PC-9 (cell line): ENCODE measurements at regions not wholly inside any gene's neighbourhood (a gene's known extent, or its start where the extent isn't known, plus 50 kb on each side); places are given as distances from the start of the nearest gene placed in this dataset.

Experiments
- CTCF ChIP-seq: fragments of 200-600 bp; sonication (generic); conservative IDR thresholded peaks from 2 replicates; pipeline ENCODE4 v1.6.1; 2017; ENCODE audit warnings: mixed run types, antibody characterized with exemption, mild to moderate bottlenecking, moderate library complexity
- EZH2 ChIP-seq: fragments of 200-600 bp; sonication (generic); IDR thresholded peaks from 2 replicates; pipeline ENCODE4 v1.8.0; 2017; ENCODE audit warnings: antibody characterized with exemption, low read depth

GRCh38 chr9:25733336-25733982 is 55.2 kb upstream of the TUSC1 start:
- TF ChIP-seq CTCF = no peak
- no peak for TF ChIP-seq EZH2
